Glomerular visceral epithelial cell (primary cell): ENCODE measurements at regions not wholly inside any gene's neighbourhood (a gene's known extent, or its start where the extent isn't known, plus 50 kb on each side); places are given as distances from the start of the nearest gene placed in this dataset.
"Not testable (repeated sequence)": the region's sequence is repeated elsewhere in the genome, so short reads cannot be mapped to it uniquely, and the experiment has no call there.

ENCODE experiments used
- DNase-seq: peaks from one replicate; pipeline ENCODE4 v3.0.0-alpha.2; 2016; ENCODE audit errors: extremely low spot score

- DNase-seq = no peak
These were observed 50.5 kb upstream of the FOXP2 start for GRCh38 chr7:114364151-114364550.

DNA sequence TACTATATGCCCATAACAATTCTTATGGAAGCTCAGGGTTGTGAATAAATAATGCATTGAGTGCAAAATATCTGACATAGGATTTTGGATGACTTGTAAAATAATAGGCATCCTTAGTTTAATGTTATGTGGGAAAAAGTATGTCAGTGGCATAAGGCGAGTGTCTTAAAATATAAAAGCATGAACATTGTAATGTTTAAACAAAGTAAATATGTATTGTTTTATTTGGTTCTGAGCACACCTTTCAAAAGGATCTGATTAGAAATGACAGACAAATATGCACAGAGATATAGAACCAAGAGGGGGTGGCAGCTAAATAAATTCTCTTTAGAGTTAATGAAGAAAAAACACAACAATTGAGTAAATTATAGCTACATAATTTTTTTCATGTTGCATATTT is 51.3 kb upstream of the FOXP2 start:
- no peak for DNase-seq

GRCh38 chr7:114358911-114359310 is 55.7 kb upstream of the FOXP2 start:
- no peak for DNase-seq

- DNase-seq = no peak
These were observed 58.5 kb upstream of the FOXP2 start for GRCh38 chr7:114356133-114356532.

DNA sequence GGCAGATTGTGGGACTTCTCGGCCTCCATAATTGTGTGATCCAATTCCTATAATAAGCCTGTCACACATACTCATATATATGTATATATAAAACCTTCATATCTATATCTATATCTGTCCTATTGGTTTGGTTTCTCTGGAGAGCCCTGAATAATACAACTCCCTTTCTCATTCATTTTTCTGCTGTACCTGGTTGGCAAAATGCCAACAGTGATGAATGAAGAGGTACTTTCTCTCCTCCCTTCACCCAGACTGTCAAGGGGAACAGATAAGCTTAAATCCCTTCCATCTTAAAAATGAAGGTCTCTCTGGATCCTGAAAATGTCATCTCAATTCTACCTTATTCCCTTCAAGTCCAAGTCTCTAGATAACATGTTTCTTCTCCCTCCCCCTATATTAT is 60.3 kb upstream of the FOXP2 start:
- DNase-seq = no peak

DNA sequence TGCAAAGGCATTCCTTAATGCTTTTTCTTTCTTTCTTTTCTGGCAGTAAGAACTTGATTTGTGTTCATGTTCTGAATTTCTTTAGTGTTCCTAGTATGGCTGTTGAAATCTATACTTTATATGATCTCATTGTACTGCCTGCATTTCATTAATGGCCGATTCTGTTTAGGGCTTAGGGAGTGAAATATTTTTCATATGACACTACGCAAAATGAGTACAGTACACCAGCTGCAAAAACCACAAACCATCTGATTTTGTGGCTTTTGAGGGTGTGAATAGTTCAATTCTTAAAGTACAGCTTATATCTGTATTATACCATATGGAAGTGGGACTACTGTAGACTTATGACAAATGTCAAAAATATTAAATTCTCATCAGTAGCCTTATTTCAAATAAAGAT is 69.1 kb upstream of the FOXP2 start:
- peak; percentile 80 for DNase-seq

GRCh38 chr7:114343949-114344708 is 70.5 kb upstream of the FOXP2 start:
- no peak for DNase-seq

DNA sequence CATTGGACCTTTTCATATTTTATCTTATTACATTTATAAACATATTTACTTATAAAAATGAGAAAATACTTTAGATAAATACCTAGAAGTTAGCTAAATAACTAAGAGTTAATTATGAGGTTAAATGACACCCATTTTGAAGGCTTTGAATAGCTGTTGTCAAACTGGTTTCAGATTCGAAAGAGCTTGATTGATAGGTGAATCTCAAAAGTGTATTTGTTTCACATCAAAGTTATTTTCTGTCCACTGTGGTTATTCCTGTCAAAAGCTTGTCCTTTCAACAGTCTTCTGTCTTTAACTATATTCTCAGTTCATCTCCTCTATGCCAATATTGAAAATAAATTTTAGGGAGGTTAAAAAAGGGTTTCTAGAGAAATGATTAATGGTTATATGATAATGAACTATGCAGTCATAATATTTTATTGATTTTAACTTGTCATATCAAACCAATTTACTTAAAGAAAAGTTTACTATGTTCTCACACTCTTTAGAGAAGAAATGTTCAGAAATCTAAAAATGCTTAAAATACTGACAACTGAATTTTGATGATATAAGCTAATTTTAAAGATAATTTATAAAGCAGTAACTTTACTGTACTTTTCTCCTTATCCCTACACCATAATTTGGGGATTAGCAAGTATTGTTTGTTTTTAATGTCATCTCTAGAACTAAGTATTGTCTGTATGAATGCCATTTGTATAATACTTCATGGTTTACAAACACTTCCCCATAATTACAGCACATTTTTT is 72.0 kb upstream of the FOXP2 start:
- no peak for DNase-seq

- DNase-seq = no peak
These were observed 73.0 kb upstream of the FOXP2 start for GRCh38 chr7:114341648-114342047.

- no peak for DNase-seq
These were observed 79.6 kb upstream of the FOXP2 start for GRCh38 chr7:114334989-114335388.

- DNase-seq = not testable (repeated sequence)
These were observed 85.2 kb upstream of the FOXP2 start for GRCh38 chr7:114329458-114329857.

DNA sequence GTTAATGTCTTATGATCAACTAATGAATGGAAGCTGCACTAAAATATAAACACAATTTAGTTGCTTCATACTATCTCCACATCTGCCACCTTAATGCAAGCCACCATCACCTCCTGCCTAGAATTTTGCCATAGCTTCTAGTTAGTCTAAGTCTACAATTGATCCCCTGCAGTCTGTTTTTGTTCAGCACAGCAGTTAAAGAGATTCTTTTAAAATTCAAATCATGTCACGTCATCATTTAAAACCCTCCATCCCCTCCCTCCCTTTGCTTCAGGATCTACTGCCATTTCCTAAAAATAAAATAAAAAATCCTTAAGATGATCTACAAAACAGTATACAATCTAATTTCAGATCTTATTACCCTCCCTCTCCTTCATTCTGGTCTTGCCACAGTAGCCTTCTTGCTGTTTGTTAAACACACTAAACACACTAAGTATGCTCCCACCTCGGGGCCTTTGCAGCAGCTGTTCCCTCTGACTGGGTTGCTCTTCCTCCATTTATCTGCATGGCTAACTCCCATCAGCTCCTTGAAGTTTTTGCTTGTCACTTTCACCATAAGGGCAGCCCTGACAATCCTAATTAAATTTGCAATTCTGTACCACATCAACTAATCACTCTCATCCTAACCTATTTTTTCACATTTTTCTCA is 97.0 kb upstream of the FOXP2 start:
- DNase-seq = no peak

GRCh38 chr7:114312649-114313048 is 102.0 kb upstream of the FOXP2 start:
- no peak for DNase-seq

- DNase-seq = no peak
These were observed 104.1 kb upstream of the FOXP2 start for GRCh38 chr7:114310345-114311110.

DNA sequence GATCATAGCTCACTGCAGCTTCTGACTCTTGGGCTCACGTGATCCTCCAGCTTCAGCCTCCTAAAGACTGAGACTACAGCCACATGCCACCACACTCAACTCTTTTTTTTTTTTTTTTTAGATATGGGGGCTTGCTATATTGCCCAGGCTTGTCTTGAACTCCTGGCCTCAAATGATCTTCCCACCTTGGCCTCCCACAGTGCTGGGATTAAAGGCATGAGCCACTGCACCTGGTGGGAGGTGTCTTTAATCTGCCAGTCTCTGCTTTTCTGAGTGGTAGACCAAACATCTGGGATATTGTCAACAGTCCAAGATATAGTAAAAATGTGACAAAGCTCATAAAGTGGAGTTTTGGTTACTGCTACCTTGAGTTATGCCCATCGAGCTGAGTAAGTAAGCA is 104.9 kb upstream of the FOXP2 start:
- no peak for DNase-seq

- DNase-seq = no peak
These were observed 111.3 kb upstream of the FOXP2 start for GRCh38 chr7:114303301-114303700.

GRCh38 chr7:114302858-114303257 is 111.8 kb upstream of the FOXP2 start:
- peak; percentile 6 for DNase-seq

- no peak for DNase-seq
These were observed 116.6 kb upstream of the FOXP2 start for GRCh38 chr7:114298011-114298410.

GRCh38 chr7:114297121-114297520 is 117.5 kb upstream of the FOXP2 start:
- no peak for DNase-seq

GRCh38 chr7:114295522-114295921 is 119.1 kb upstream of the FOXP2 start:
- no peak for DNase-seq

DNA sequence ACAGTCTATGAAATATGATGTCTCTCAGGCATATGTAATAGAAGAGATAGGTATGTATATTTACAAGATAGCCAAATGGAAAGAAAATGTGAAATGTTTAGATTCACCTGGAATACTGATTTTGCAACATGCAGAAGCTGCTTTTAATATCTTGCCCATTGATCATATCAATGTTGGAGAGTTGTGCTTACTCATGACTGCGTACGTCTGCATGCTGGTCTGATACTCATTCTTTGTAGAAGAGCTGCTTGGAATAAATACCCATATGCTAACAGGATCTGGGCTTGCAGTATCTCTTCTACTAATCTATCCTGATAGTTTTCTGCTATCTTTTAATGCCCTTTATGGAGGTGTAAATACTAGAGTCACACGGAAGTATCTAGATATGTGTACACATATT is 120.6 kb upstream of the FOXP2 start:
- no peak for DNase-seq
